DND-41 (cell line): ENCODE measurements at regions not wholly inside any gene's neighbourhood (a gene's known extent, or its start where the extent isn't known, plus 50 kb on each side); places are given as distances from the start of the nearest gene placed in this dataset.

Experiments used
- ATAC-seq: fragments of 200-7000 bp; cut with Tn5 transposase; 3 replicates; pipeline ENCODE4 v1.9.1; 2021; ENCODE audit warnings: low read depth; ENCODE audit not compliant: insufficient read depth
- DNase-seq: peaks from one replicate; pipeline ENCODE4 v3.0.0-alpha.2; 2020
- H2AFZ ChIP-seq: 2 replicates; pipeline ENCODE4 v1.6.0; 2012; ENCODE audit warnings: low read depth, low read length
- H3K27ac ChIP-seq: 2 replicates; pipeline ENCODE4 v1.5.1; 2012; ENCODE audit warnings: low read length, inconsistent platforms
- H3K27me3 ChIP-seq: fragments of 200-600 bp; sonication (generic); 2 replicates; pipeline ENCODE4 v1.6.0; 2012; ENCODE audit warnings: low read length, mild to moderate bottlenecking, inconsistent platforms; ENCODE audit not compliant: insufficient read depth, poor library complexity
- H3K36me3 ChIP-seq: 2 replicates; pipeline ENCODE4 v1.5.1; 2012; ENCODE audit warnings: low read length, inconsistent platforms; ENCODE audit not compliant: insufficient read depth
- H3K4me1 ChIP-seq: 2 replicates; pipeline ENCODE4 v1.5.1; 2012; ENCODE audit warnings: mild to moderate bottlenecking, low read length; ENCODE audit not compliant: insufficient read depth
- H3K4me2 ChIP-seq: 2 replicates; pipeline ENCODE4 v1.6.0; 2012; ENCODE audit warnings: mild to moderate bottlenecking, moderate library complexity, low read length, inconsistent platforms; ENCODE audit not compliant: insufficient read depth
- H3K4me3 ChIP-seq, 2 experiments: fragments of 200-600 bp in 1 of 2; shearing (Covaris generic) in 1 of 2; 2 replicates each; pipeline ENCODE4 v1.5.1; 2012 to 2016; ENCODE audit warnings: inconsistent platforms in 2 of 2, low read length in 2 of 2, mild to moderate bottlenecking in 2 of 2, low read depth in 1 of 2, moderate library complexity in 1 of 2
- H3K79me2 ChIP-seq: 2 replicates; pipeline ENCODE4 v1.6.0; 2012; ENCODE audit warnings: low read length, inconsistent platforms; ENCODE audit not compliant: insufficient read depth
- H3K9ac ChIP-seq: 2 replicates; pipeline ENCODE4 v1.6.0; 2012; ENCODE audit warnings: low read depth, mild to moderate bottlenecking, inconsistent platforms, low read length, moderate library complexity
- H3K9me3 ChIP-seq: 2 replicates; pipeline ENCODE4 v1.5.1; 2012; ENCODE audit warnings: low read length, moderate library complexity, mild to moderate bottlenecking, inconsistent platforms; ENCODE audit not compliant: insufficient read depth, severe bottlenecking
- H4K20me1 ChIP-seq: 2 replicates; pipeline ENCODE4 v1.6.0; 2012; ENCODE audit warnings: low read length; ENCODE audit not compliant: insufficient read depth
- CTCF ChIP-seq: IDR thresholded peaks from 2 replicates; pipeline ENCODE4 v1.5.1; 2012; ENCODE audit warnings: borderline replicate concordance, low read length, moderate library complexity, mild to moderate bottlenecking; ENCODE audit not compliant: poor library complexity, severe bottlenecking; ENCODE audit errors: extremely low read depth
- EZH2 ChIP-seq: IDR thresholded peaks from 3 replicates; pipeline ENCODE4 v1.6.1; 2012; ENCODE audit warnings: borderline replicate concordance, low read depth, mild to moderate bottlenecking, moderate library complexity, low read length, inconsistent platforms; ENCODE audit not compliant: severe bottlenecking

GRCh38 chr10:29210266-29210868 lies 78.5 kb upstream of the LYZL1 start:
- Histone ChIP-seq H3K4me3 (no peak overlapping the region), H4K20me1 (no peaks in the 10 kb centered on the region), H2AFZ (no peak overlapping the region), H3K27me3 (peaks cover 12% of the 10 kb centered on the region), H3K36me3 (no peaks in the 10 kb centered on the region), H3K4me1 (no peaks in the 10 kb centered on the region), H3K79me2 (no peaks in the 10 kb centered on the region), H3K4me2 (no peak overlapping the region), H3K9me3 (no peaks in the 10 kb centered on the region), H3K9ac (no peak overlapping the region), H3K27ac (no peak overlapping the region)
- no peak for TF ChIP-seq CTCF
- no peak for TF ChIP-seq EZH2
- DNase-seq, result no peak
- ATAC-seq, result no peak

GRCh38 chr10:29212597-29212996 lies 76.3 kb upstream of the LYZL1 start:
- Histone ChIP-seq H3K9me3 (no peaks in the 10 kb centered on the region), H3K4me2 (no peak overlapping the region), H3K79me2 (no peaks in the 10 kb centered on the region), H3K27ac (no peak overlapping the region), H3K9ac (no peak overlapping the region), H4K20me1 (no peaks in the 10 kb centered on the region), H2AFZ (no peak overlapping the region), H3K4me3 (no peak overlapping the region), H3K4me1 (no peaks in the 10 kb centered on the region), H3K36me3 (no peaks in the 10 kb centered on the region), H3K27me3 (peaks cover 5% of the 10 kb centered on the region)
- DNase-seq (no peak), ATAC-seq (no peak)
- TF ChIP-seq EZH2, result no peak
- TF ChIP-seq CTCF, result no peak

- no peaks in the 10 kb centered on the region for H4K20me1 ChIP-seq
Measured at GRCh38 chr10:29214551-29214950, 74.3 kb upstream of the LYZL1 start.

More at GRCh38 chr10:29214551-29214950, 74.3 kb upstream of the LYZL1 start:
- Histone ChIP-seq H2AFZ (no peak overlapping the region), H3K9me3 (no peaks in the 10 kb centered on the region), H3K27me3 (peaks cover 5% of the 10 kb centered on the region), H3K4me3 (no peak overlapping the region), H3K9ac (no peak overlapping the region), H3K79me2 (no peaks in the 10 kb centered on the region), H3K36me3 (no peaks in the 10 kb centered on the region), H3K4me1 (no peaks in the 10 kb centered on the region), H3K27ac (no peak overlapping the region), H3K4me2 (no peak overlapping the region)
- TF ChIP-seq CTCF, result no peak
- no peak for TF ChIP-seq EZH2
- DNase-seq (no peak), ATAC-seq (no peak)
